T-helper 2 cell (primary cell): ENCODE measurements at regions not wholly inside any gene's neighbourhood (a gene's known extent, or its start where the extent isn't known, plus 50 kb on each side); places are given as distances from the start of the nearest gene placed in this dataset.
"Not testable (repeated sequence)": the region's sequence is repeated elsewhere in the genome, so short reads cannot be mapped to it uniquely, and the experiment has no call there.

Experiments
- DNase-seq, 5 experiments: peaks; one replicate each; pipeline versions ENCODE4 v3.0.0 to v3.0.0-alpha.2; 2012 to 2022

DNA sequence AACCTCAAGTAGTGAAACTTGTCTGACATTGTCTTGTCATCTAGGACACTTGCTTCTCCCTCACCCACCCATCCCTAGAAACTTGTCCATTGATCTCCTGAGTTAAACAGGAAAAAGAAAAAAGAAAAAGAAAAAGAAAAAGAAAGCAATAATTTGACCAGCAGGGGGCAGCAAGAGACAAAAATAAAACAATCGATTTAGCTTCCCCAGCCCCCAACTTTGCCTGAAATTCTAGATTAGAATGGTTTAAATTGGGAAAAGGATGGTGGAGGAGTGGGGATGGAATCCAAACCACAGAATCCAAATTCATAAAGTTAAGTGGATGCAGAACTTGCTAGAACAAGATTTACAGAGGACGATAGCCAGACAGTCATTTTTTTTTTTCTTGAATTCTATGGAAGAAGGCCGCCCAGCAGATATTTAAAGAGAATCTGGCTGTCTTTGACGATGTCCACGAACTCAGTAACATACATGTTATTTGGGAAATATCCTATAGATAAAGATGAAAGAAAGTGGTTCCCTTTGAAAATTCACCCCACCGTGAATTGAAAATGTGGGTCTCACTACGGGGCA, 282.9 kb downstream of the USP46 start:
- peak in 1 of 5 experiments; percentile 9 for DNase-seq

DNA sequence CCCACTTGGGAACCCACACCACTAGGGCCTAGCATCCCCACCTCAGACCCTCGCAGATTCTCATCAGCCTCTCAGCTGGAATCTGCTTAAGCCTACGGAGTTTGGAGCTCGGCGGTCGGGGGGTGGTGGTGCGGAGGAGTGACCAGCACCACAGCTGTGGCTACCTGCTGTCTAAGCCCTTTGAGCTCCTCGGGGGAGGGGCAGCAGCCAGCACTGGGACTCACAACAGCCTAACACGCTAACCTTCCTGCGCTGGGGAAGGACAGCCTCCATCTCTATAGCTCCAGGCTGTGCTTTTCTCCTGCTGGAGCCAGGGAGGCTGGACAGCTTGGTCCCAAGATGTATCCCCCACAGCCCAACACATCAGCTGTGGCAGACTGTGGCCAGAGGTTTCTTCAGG, 281.5 kb downstream of the USP46 start:
- no peak for DNase-seq

DNA sequence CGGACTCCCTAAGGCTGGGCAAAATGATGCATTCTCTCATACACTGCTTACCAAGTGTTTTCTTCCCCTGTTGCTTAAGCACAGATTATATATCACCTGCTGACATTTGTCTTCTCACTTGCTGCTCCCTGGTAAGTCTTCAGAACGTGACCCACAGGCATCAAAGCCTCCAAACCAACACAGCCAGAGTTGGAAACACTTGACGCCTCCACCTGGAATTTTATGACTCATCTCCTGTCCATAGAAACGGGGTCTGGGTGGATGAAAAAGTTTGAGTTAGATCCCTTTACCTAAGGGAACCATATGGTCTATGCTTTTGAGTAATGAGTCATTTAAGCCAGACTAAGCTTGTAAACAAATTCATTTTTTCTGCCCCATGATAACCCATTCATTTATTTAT, 251.6 kb downstream of the USP46 start:
- DNase-seq = no peak

DNA sequence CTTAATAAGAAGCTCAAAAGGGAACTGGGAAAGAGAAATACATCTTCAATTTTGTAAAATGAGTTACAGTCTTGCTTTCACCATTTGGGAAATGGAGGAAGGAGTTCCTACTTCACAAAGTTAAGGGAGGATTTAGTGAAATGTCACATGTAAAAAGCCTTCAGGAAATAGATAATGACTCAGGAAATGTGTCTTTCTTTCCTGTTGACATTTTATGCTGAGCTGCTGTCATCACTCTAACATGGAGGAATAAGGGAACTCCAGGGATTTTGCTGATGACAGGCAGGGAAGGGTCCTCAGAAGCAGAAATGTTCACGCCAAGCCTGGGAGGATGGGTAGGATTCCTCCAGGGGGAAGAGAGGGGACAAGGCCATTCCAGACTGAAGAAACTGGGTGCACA, 251.1 kb downstream of the USP46 start:
- no peak for DNase-seq

DNA sequence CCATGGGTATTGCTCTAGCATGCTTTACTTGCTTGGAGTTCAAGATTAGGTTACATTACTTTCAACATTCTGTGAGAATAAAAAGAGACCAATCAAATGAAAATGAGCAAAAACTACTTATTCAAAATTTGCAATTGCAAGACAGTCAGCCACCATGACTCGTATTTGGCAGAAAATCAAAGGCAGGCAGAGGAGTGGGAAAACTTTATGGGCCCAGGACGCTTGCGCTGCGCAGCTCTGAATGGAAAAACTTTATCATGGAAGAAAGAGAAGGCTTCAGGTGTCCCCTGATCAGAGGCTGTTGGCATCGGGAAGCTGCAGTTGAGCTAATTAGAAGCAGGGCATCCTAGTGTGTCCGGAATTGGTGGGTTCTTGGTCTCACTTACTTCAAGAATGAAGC, 250.6 kb downstream of the USP46 start:
- DNase-seq = no peak

DNA sequence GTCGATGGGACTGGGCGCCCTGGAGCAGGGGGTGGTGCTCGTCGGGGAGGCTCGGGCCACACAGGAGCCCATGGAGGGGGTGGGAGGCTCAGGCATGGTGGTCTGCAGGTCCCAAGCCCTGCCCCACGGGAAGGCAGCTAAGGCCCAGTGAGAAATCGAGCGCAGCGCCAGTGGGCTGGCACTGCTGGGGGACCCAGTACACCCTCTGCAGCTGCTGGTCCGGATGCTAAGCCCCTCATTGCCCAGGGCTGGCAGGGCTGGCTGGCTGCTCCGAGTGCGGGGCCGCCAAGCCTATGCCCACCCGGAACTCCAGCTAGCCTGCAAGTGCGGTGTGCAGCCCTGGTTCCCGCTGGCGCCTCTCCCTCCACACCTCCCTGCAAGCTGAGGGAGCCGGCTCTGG, 249.3 kb downstream of the USP46 start:
- not testable (repeated sequence) for DNase-seq

DNA sequence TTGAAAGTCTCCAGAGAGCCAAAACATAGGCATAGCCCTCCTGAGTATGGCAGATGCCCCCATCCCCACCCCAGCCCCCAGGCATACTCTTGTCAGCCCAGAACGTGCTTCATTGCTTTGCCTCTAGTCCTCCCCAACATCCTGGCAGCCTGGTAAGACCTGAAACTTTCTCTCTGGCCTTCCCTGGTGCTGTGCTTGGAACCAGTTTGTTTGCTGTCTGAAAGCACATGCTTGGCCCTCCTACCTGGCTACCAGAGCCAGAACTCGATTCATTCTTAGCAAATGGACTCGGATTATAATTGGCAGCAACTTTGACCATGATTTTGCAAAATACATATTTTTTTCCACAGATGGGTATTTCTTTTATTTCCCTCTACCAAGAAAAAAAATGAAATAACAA, 248.1 kb downstream of the USP46 start:
- DNase-seq = no peak

DNA sequence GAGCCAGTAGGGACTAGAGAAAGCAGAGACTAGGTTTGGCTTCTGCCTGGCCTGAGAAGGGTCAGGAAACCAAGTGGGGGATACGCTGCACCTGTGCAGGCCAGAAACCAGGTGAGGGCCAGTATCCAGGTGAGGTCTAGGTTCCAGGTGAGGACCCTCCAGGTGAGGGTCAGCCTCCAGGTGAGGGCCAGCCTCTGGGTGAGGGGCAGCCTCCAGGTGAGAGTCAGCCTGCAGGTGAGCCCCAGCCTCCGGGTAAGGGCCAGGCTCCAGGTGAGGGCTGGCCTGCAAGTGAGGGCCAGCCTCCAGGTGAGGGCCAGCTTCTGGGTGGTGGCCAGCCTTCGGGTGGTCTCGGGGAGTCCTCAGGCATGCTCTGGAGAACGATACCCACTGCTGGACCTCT, 238.8 kb downstream of the USP46 start:
- DNase-seq = no peak

DNA sequence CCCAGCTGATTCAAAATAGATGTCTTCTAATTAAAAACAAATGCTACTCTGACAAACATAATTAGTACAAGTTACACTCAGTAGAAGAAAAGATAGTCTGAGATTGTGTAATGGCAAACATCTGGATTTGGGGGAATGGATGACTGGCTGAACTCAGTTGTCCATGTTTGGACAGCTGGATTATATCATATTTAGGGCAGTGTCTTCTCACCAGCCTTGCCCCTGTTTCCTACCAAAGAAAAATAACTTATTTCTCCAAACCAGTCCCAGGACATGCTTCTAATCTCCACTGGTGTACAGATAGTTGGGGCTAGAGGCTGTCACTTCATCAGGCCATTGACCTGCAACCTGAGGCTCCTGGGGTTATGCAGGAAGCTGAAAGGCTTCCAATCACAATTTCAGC, 237.3 kb downstream of the USP46 start:
- no peak for DNase-seq

DNA sequence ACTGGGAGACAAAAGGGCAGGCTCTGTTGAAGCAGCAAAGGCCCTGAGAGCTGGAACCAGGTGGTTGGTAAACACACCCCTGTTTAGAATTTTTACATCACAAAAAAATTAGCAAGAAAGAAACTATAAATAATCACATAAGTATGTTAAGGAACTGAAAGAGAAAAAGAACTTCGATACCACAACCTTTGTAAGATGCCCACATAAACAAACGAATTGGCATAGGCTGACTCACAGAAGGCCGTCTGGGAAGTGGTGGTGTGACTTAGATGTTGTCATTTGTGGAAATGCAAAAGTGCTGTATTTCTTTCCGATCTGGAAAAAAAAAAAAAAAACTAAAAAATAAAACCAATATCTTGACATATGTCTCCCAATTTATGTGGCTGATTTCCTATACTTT, 235.1 kb downstream of the USP46 start:
- no peak for DNase-seq

DNA sequence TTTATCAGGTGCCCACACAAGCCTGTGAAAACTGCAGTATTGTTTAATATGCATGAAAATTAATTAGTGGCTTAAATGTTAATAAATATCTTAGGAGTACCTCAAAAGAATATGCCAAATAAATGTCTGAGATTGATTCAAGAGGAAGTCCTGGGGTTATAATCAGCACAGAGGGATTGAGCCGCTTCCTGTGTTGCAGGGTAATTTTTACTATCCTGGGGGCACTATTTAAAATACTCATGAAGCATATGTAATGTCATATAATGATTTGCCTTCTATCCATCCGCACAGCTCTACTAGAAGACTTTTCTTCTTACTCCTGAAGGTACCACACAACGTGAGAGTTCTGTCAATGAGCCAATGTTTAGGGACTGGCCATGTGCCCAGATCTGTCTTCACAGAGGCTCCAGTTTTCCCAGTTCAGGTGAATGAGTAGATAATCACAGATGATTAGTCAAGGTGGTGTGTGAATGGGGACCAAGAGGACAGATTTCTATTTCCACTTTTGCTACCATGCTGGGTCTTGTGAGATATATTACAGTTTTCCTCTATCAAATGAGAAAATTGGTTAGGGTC, 233.3 kb downstream of the USP46 start:
- no peak for DNase-seq

DNA sequence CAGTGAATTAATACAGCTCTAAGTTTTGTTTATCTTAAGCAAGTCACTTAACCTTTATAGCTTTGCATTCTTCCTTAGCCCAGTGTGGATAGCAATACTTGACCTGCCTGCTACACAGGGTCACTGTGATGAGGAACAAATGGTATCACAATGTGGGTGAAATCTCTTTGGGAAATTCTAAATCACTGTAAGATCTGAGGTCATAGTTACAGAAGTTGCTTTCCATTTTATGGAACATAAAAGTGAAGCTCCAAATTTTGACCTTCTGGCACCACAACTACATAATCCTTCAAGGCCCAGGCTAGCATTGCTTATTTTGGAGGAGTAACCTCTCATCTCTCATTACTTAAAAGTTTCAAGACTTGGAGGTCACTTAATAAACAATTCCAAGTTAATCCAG, 227.7 kb downstream of the USP46 start:
- no peak for DNase-seq

DNA sequence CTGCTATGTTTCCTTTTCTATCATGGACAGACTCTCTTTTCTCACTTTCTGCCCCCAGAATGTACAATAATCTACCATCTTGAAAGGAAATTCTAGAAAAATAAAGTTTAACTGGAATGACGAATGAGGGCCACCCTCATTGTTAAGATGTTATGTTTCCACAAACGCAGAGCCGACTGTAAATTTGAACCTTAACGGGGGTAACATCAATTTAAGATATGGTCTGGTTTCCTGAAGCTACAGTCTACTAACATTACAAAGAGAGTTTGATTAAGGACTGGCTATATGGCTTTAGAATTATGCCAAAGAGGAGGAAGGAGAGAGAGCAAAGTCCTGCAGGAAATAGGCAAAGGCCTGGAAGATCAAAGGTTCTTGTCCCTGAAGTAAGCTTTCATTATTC, 227.2 kb downstream of the USP46 start:
- no peak for DNase-seq

DNA sequence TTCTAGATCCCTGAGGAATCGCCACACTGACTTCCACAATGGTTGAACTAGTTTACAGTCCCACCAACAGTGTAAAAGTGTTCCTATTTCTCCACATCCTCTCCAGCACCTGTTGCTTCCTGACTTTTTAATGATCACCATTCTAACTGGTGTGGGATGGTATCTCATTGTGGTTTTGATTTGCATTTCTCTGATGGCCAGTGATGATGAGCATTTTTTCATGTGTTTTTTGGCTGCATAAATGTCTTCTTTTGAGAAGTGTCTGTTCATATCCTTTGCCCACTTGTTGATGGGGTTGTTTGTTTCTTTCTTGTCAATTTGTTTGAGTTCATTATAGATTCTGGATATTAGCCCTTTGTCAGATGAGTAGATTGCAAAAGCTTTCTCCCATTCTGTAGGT, 216.6 kb downstream of the USP46 start:
- DNase-seq = not testable (repeated sequence)

DNA sequence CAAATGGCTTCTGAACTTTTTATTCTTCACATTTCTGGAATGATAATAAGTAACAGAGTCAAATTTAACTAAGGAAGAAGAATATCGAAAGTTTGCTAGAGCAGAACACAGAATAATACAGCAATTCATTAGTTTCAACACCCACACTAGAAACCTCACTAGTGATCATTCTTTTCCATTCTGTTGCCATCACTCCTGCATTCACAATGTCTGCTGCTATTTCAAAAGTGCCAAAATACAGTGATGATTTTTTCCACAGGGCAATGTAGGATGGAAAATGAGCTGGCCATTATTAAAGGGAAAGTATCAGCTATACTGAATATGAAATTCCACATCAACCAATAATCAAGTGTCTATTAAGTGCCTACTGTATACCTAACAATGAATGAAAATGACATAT, 186.7 kb downstream of the USP46 start:
- DNase-seq = no peak

DNA sequence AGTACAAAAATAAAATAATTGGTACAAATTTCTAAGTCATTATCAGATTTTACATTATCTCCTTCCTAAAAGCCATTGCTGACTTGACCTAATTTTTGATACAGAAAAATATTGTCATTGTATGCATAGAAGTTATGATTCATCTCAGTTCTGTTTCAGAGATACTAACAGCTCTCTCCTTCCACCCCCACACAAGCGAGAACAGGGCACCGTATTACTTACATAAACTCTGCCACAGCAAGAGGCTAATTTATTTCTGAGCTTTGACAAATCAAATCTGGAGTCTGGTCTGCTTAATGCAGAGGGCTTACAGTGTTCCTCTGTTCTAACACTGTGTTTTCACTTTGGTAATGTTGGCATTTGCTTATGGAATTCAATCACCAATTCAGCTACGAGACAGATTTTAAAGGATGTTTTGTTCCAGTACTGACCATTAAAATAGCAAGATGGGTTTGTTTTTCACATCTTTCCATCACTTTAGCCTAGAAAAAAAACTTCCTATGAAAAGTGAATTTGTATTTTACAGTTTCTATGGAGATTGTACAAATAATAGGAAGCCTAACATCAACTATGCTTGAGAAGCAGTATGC, 181.8 kb downstream of the USP46 start:
- no peak for DNase-seq

DNA sequence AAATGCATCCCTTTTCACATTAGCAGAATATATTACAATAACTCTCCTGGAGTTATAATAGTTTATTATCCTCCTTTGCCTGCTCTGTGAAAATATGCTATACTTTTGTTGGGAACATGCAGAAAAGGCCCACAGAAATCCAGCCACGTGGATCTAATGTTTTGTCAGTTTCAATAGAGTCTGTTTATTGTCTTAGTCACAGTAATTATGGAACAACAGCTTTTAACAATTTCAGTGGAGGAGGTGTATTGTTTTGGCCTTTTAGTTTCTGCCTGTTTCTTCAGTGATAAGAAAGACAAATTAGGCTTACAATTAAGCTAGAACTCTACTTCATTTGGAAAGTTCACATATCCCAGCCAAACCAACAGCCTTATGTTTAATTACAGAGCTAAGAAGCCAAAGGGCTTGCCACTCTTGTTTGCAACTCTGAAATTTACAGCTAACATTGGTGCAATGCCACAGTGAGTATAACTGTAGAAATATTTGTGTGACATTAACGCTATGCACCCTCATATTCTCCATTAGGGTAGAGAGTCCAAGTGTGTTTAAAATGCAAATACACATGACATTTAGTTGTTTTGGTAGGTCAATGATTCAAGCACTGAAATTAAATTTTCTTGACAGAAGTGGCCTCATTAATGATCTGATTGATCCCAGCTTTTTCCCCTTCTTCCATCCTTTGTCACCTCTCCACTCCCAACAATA, 175.8 kb downstream of the USP46 start:
- DNase-seq = no peak

DNA sequence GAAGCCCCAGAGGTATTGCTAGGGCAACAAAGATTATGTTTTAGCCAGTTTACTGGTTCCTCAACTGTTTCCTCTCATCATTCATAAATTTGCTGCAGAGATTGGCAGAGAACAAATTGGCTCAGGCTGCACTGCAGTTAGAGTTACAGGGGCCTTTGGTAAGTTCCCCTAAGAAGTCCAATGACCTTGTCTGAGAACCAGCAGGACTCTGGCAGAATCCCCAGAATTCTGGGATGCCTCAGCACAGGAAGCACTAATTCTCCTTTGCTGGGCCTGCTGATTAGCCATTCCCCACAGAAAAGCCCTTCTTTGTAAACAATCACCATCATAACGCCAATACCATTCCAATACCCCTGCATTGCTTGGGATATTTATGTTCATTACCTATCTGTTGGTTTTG, 151.3 kb downstream of the USP46 start:
- DNase-seq = no peak

DNA sequence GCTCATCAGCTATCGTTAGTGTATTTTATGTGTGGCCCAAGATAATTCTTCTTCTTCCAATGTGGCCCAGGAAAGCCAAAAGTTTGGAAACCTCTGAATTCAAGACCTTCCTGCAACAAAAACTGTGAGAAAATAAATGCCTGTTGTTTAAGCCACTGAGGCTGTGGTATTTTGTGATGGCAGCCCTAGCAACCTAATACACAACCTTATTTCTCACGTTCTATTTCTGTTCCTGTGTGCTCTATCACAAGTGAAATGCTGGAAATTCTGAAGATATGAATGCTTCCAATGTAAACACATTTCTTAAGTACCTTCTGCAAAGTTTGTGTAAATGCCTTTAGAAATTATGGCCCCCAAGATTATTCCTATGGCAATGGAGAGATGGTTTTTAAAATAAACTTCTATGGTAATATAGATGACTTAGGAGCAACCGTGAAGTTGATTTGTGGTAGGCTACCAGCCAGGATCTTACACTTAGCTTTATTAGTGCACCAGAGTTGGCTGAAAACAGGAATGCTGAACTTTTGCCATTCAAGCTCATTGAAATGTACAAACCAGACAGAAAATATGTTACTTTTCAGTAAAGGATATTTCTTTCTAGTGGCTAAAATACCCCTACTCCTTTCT, 148.0 kb downstream of the USP46 start:
- DNase-seq = no peak

DNA sequence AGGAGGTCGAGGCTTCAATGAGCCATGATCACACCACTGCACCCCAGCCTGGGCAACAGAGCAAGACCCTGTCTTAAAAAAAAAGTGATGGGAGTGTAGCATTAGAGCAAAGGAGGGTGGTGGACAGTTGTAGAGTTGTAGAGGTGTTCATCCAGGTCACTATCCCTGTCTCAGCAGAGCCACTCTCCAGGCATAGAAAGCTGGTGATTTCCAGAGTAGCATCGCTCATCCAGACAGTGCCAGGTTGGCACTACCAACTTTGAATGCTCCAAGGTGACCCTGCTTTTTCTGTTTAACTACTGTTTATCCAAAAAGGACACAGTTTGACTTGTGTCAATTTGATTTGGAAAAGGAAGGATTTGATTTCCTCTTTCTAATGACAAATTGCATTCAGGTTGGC, 147.3 kb downstream of the USP46 start:
- DNase-seq = no peak

DNA sequence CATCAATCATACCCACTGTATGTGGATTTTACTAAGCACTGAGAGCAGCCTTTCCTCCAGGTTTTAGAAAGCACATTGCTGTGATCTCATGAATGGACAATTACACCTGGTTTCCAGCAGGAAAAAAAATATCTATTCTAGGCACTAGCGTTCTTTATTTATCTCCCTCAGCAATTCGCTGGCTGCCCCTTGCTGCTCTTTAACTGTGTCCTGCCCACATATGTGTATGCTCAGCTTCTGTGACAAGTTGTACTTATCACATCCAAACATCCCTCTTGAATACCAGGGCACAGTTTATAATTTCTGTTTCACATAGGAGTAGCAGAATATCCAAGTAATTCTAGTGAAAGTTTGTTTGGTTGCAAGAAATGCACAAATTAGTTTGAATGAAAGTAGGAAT, 146.8 kb downstream of the USP46 start:
- DNase-seq = no peak

DNA sequence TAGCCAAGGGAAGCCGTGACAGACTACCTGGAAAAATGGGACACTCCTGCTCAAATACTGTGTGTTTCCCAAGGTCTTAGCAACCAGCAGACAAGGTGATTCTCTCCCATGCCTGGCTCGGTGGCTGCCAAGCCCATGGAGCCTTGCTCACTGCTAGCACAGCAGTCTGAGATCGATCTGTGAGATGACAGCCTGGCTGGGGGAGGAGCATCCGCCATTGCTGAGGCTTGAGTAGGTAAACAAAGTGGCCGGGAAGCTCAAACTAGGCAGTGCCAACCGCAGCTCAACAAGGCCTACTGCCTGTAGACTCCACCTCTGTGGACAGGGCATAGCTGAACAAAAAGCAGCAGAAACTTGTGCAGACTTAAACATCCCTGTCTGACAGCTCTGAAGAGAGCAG, 137.0 kb downstream of the USP46 start:
- not testable (repeated sequence) for DNase-seq

DNA sequence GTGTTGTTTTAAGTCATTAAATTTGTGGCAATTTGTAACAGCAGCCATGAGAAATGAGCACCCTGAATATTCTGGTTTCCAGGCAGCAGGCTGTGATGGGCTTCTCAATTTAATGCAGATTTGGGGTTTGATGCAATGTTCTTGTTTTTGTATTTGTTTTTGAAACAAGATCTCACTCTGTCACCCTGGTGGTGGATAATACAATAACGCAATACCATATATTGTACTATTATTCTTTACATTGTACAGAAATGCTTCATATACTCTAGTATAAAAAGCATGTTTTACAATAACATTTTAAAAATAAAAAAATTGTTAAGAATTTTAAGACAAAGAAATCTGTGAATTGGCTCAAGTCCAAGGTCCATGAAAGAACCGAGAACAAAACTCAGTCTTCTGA, 129.1 kb downstream of the USP46 start:
- DNase-seq = no peak

DNA sequence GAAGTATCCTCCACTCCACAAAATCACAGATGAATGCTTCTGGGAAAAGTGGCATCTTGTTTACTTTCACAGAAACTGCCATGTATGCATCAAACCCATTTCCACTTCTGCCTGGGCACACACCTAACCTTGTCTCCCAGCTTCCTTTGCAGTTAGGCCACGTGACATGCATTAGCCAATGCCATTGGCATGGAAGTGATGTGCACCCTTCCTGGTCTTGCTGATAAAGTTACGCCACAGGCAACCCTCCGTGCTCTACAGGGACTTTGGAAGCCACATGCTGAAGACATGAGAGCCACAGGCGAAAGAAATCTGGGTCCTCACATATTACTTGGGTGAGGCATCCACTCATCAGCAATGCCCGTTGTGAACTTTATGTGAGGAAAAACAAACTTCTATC, 123.3 kb downstream of the USP46 start:
- DNase-seq = no peak
